ENCODE measurements at regions not wholly inside any gene's neighbourhood (a gene's known extent, or its start where the extent isn't known, plus 50 kb on each side); places are given as distances from the start of the nearest gene placed in this dataset.

GRCh38 chr10:78362406-78363022 is 328.9 kb downstream of the RPS24 start:
- no peak for TF ChIP-seq CTCF (IDR thresholded peaks at IDR 0.05; ENCODE audit: low read depth, low read length)

GRCh38 chr10:78363190-78363589 is 329.5 kb downstream of the RPS24 start:
- TF ChIP-seq CTCF (IDR thresholded peaks at IDR 0.05; ENCODE audit: low read depth, low read length) = no peak
- no peak overlapping the region for H3K4me3 ChIP-seq (ENCODE audit: low read depth, low read length)

More at GRCh38 chr10:78362406-78363022, 328.9 kb downstream of the RPS24 start:
- no peak overlapping the region for H3K4me3 ChIP-seq (ENCODE audit: low read depth, low read length)

GRCh38 chr10:78365694-78366093 is 332.0 kb downstream of the RPS24 start:
- TF ChIP-seq CTCF (IDR thresholded peaks at IDR 0.05; ENCODE audit: low read depth, low read length) = no peak
- H3K4me3 ChIP-seq (ENCODE audit: low read depth, low read length) = no peak overlapping the region

- no peak for TF ChIP-seq CTCF (IDR thresholded peaks at IDR 0.05; ENCODE audit: low read depth, low read length)
- no peak overlapping the region for H3K4me3 ChIP-seq (ENCODE audit: low read depth, low read length)
These were observed 333.2 kb downstream of the RPS24 start for GRCh38 chr10:78366663-78367411.

- no peak for TF ChIP-seq CTCF (IDR thresholded peaks at IDR 0.05; ENCODE audit: low read depth, low read length)
- H3K4me3 ChIP-seq (ENCODE audit: low read depth, low read length) = no peak overlapping the region
These were observed 334.1 kb downstream of the RPS24 start for GRCh38 chr10:78367751-78368150.

GRCh38 chr10:78371136-78371535 is 337.5 kb downstream of the RPS24 start:
- TF ChIP-seq CTCF (IDR thresholded peaks at IDR 0.05; ENCODE audit: low read depth, low read length) = no peak
- no peak overlapping the region for H3K4me3 ChIP-seq (ENCODE audit: low read depth, low read length)

GRCh38 chr10:78372806-78373205 is 339.1 kb downstream of the RPS24 start:
- no peak for TF ChIP-seq CTCF (IDR thresholded peaks at IDR 0.05; ENCODE audit: low read depth, low read length)

More at GRCh38 chr10:78372806-78373205, 339.1 kb downstream of the RPS24 start:
- no peak overlapping the region for H3K4me3 ChIP-seq (ENCODE audit: low read depth, low read length)
